ENCODE measurements at regions not wholly inside any gene's neighbourhood (a gene's known extent, or its start where the extent isn't known, plus 50 kb on each side); places are given as distances from the start of the nearest gene placed in this dataset.

- H3K4me3 ChIP-seq (replicated peaks; ENCODE audit: low read depth, low read length): no peak overlapping the region
- DNase-seq (ENCODE audit: low read depth): no peak
- no peak for TF ChIP-seq CTCF (IDR thresholded peaks at IDR 0.05; ENCODE audit: low read length, missing control alignments)
Observed at GRCh38 chr12:108454539-108455139, 60.4 kb upstream of the FICD start.

GRCh38 chr12:108449478-108449877 is 65.6 kb upstream of the FICD start:
- DNase-seq (ENCODE audit: low read depth): no peak
- TF ChIP-seq CTCF (IDR thresholded peaks at IDR 0.05; ENCODE audit: low read length, missing control alignments): no peak
- H3K4me3 ChIP-seq (replicated peaks; ENCODE audit: low read depth, low read length): no peak overlapping the region

- TF ChIP-seq CTCF (IDR thresholded peaks at IDR 0.05; ENCODE audit: low read length, missing control alignments): no peak
- no peak for DNase-seq (ENCODE audit: low read depth)
- no peak overlapping the region for H3K4me3 ChIP-seq (replicated peaks; ENCODE audit: low read depth, low read length)
Observed at GRCh38 chr12:108448246-108448645, 66.8 kb upstream of the FICD start.

- TF ChIP-seq CTCF (IDR thresholded peaks at IDR 0.05; ENCODE audit: low read length, missing control alignments): no peak
- peak; percentile 64 for DNase-seq (ENCODE audit: low read depth)
- peak overlapping the region; percentile 17 for H3K4me3 ChIP-seq (replicated peaks; ENCODE audit: low read depth, low read length)
Observed at GRCh38 chr12:108447168-108447832, 67.8 kb upstream of the FICD start.

GRCh38 chr12:108446766-108447165 is 68.3 kb upstream of the FICD start:
- TF ChIP-seq CTCF (IDR thresholded peaks at IDR 0.05; ENCODE audit: low read length, missing control alignments): no peak
- H3K4me3 ChIP-seq (replicated peaks; ENCODE audit: low read depth, low read length): peak overlapping the region; percentile 17
- peak; percentile 67 for DNase-seq (ENCODE audit: low read depth)

GRCh38 chr12:108442910-108443309 is 72.2 kb upstream of the FICD start:
- no peak for DNase-seq (ENCODE audit: low read depth)
- TF ChIP-seq CTCF (IDR thresholded peaks at IDR 0.05; ENCODE audit: low read length, missing control alignments): no peak
- H3K4me3 ChIP-seq (replicated peaks; ENCODE audit: low read depth, low read length): no peak overlapping the region

GRCh38 chr12:108442067-108442466 is 73.0 kb upstream of the FICD start:
- TF ChIP-seq CTCF (IDR thresholded peaks at IDR 0.05; ENCODE audit: low read length, missing control alignments): no peak
- DNase-seq (ENCODE audit: low read depth): no peak
- no peak overlapping the region for H3K4me3 ChIP-seq (replicated peaks; ENCODE audit: low read depth, low read length)
